Psoas muscle (tissue), 7 donors: ENCODE measurements at regions not wholly inside any gene's neighbourhood (a gene's known extent, or its start where the extent isn't known, plus 50 kb on each side); places are given as distances from the start of the nearest gene placed in this dataset.

Experiments
- ATAC-seq, 4 donors: fragments of 200-7000 bp; cut with Tn5 transposase; one replicate each; pipeline ENCODE4 v1.9.1; 2020; ENCODE audit warnings: moderate library complexity in 3 of 4, mild to moderate bottlenecking in 2 of 4
- DNase-seq, 2 donors: peaks; one replicate each; pipeline ENCODE4 v3.0.0-alpha.2; 2020
- H3K27ac ChIP-seq: fragments of 200-600 bp; one replicate; pipeline ENCODE4 v1.8.0; 2022
- H3K27me3 ChIP-seq, 3 donors: fragments of 200-600 bp in 1 of 3; one replicate each; pipeline versions ENCODE4 v1.6.1 to v1.8.0; 2013 to 2022; ENCODE audit warnings: low read length in 2 of 3, mild to moderate bottlenecking in 2 of 3, moderate library complexity in 1 of 3; ENCODE audit not compliant: insufficient read depth in 3 of 3
- H3K36me3 ChIP-seq, 2 donors: fragments of 200-600 bp in 1 of 2; one replicate each; pipeline versions ENCODE4 v1.6.1 to v1.8.0; 2013 to 2022; ENCODE audit warnings: low read depth in 1 of 2, mild to moderate bottlenecking in 1 of 2, moderate library complexity in 1 of 2; ENCODE audit not compliant: insufficient read depth in 1 of 2
- H3K4me1 ChIP-seq: fragments of 200-600 bp; one replicate; pipeline ENCODE4 v1.8.0; 2022
- H3K4me3 ChIP-seq: fragments of 200-600 bp; one replicate; pipeline ENCODE4 v1.8.0; 2022; ENCODE audit warnings: mild to moderate bottlenecking
- H3K9me3 ChIP-seq: fragments of 200-600 bp; one replicate; pipeline ENCODE4 v1.8.0; 2022
- WGBS, 3 donors: extraction: QIAGEN DNeasy Blood & Tissue Kit; methylation state at CpG; one replicate each; pipeline versions ENCODE4 v1.1.6 to v1.1.7; 2013; 5-methylcytosine and 5-hydroxymethylcytosine counted together
- intact Hi-C, 2 donors: fragments of 100-400 bp; cut with DNase I; formaldehyde crosslinking; loops; one replicate each; pipeline versions ENCODE4 v1.11.0 to v1.14.2; 2022
- TF ChIP-seq, protein P1 (sequence below): fragments of 200-600 bp; IDR thresholded peaks from one replicate; pipeline ENCODE4 v1.8.0; 2022; ENCODE audit warnings: antibody characterized with exemption
- donor health status: healthy with polysubstance abuse.
- donor health status: DM: no; HTN: no; CAD: no; lungs with moderate emphysema.
- donor health status: Bipolar disorder and iron deficiency.
- donor health status: healthy.
- donor health status: DM: yes; HTN: yes; CAD: no.
- donor health status: DM: no; HTN: no; CAD: no.
- donor health status: DM: yes; HTN: yes; CAD: no.

DNA sequence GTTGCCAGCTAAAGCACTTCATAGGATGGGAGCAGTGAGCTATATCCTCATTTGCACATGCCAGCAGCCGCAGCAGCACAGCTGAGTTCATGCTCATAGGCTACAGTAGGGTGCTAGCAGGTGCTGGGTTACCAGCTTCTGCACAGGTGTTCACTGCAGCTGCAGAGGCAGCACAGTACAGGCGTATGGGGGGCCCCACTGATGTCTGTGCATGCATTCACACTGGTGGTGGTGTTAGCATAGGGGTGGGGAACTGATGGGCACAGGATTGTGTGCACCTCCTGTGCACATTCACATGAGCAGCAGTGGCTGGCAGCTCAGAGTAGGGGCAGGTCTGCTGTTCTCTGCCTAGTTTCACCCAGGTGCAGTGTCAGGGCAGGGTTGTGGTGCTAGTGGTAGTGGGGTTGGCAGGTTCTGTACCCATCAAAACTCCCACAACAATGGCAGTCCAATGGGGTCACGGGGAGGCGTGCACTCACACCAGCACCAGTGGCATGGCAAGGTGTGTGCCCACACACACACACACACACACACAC lies 58.9 kb upstream of the IRAK1BP1 start:
- Histone ChIP-seq H3K4me3 (no peak overlapping the region), H3K36me3 (no peaks in the 10 kb centered on the region), H3K9me3 (no peaks in the 10 kb centered on the region), H3K27me3 (no peaks in the 10 kb centered on the region), H3K27ac (no peak overlapping the region), H3K4me1 (no peaks in the 10 kb centered on the region)
- no peak for DNase-seq
- TF ChIP-seq, protein P1, sequence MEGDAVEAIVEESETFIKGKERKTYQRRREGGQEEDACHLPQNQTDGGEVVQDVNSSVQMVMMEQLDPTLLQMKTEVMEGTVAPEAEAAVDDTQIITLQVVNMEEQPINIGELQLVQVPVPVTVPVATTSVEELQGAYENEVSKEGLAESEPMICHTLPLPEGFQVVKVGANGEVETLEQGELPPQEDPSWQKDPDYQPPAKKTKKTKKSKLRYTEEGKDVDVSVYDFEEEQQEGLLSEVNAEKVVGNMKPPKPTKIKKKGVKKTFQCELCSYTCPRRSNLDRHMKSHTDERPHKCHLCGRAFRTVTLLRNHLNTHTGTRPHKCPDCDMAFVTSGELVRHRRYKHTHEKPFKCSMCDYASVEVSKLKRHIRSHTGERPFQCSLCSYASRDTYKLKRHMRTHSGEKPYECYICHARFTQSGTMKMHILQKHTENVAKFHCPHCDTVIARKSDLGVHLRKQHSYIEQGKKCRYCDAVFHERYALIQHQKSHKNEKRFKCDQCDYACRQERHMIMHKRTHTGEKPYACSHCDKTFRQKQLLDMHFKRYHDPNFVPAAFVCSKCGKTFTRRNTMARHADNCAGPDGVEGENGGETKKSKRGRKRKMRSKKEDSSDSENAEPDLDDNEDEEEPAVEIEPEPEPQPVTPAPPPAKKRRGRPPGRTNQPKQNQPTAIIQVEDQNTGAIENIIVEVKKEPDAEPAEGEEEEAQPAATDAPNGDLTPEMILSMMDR, result no peak
- ATAC-seq, result no peak
- 77 to 83% (median 80%) methylated on average over 4 of the region's 4 CpGs for WGBS, 3 donors
- intact Hi-C loops, result loop anchor here in 1 of 2 donors (2.0 kb wide), 1 partner anchor 14 kb away; no protein-coding TSS in a partner anchor

DNA sequence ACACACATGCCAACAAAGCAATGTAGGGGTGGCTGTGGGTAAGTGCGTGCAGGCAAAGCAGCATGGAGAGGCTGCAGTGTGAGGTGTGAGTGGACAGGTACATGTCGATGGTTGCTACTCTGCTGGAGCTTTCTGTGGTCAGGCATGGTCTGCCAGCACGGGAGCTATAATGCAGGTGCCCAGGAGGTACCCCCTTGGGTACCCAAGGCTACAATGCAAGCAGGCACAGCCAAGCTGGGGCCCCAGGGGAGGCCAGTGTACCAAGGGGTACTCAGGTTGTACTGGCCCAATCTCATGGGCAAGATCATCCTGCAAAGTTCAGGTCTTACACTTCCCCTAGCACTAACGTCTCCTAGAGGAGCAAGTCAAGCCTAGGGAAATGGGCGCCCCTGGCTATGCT lies 58.4 kb upstream of the IRAK1BP1 start:
- 82 to 89% (median 82%) methylated on average over 5 of the region's 5 CpGs for WGBS, 3 donors
- DNase-seq (no peak), ATAC-seq (no peak)
- H3K27ac ChIP-seq, result no peak overlapping the region
- no peak overlapping the region for H3K4me3 ChIP-seq
- no peaks in the 10 kb centered on the region for H3K36me3 ChIP-seq
- no peaks in the 10 kb centered on the region for H3K9me3 ChIP-seq
- H3K4me1 ChIP-seq, result no peaks in the 10 kb centered on the region
- TF ChIP-seq, protein P1, result no peak
- no peaks in the 10 kb centered on the region for H3K27me3 ChIP-seq
- intact Hi-C loops, result loop anchor here in 1 of 2 donors (2.0 kb wide), 1 partner anchor 14 kb away; no protein-coding TSS in a partner anchor

DNA sequence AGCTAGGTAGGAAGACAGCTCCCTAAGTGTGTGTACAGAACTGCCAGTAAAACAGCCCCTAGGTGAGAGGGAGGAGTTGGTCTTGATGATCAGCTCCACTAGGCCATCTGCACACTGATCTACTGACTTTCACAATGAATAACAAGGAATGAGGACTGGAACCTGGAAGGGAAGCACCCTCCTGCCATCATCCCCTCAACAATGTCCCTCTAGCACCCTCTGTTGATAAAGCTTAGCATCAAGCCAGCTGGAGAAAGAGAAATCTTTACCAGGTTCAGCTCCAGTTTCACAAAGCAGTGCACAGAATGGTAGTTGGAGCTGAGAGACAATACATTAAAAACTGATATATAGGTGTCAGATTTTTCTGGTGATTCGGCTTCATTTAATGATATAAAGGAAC lies 57.2 kb upstream of the IRAK1BP1 start:
- 9 to 25% (median 14%) methylated on average over 1 of the region's 1 CpG for WGBS, 3 donors
- Histone ChIP-seq H3K4me1 (no peaks in the 10 kb centered on the region), H3K27me3 (no peaks in the 10 kb centered on the region), H3K9me3 (no peaks in the 10 kb centered on the region), H3K36me3 (no peaks in the 10 kb centered on the region), H3K4me3 (no peak overlapping the region), H3K27ac (no peak overlapping the region)
- ATAC-seq (no peak), DNase-seq (no peak)
- intact Hi-C loops, result no loop called here
- TF ChIP-seq, protein P1, result no peak

DNA sequence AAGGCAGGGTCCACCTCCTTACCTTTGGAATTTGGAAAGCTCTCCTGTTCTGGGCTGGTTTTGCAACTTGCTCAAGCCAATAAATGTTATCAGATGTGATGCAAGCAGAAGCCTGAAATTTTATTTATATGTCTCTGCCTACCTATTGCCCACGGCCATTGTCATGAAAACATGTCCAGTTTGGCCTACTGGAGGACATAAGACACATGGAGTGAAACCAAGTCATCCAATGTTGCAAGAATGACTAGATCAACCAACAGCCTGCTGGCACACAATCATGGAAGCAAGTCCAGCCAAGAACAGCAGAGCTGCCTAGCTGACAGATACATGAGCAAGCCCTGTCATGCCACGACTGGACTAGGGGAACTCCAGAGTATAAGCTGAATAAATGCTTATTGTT lies 56.7 kb upstream of the IRAK1BP1 start:
- ATAC-seq (no peak), DNase-seq (no peak)
- 46 to 61% (median 53%) methylated on average over 2 of the region's 2 CpGs for WGBS, 3 donors
- Histone ChIP-seq H3K36me3 (no peaks in the 10 kb centered on the region), H3K4me1 (no peaks in the 10 kb centered on the region), H3K9me3 (no peaks in the 10 kb centered on the region), H3K27ac (no peak overlapping the region), H3K4me3 (no peak overlapping the region), H3K27me3 (no peaks in the 10 kb centered on the region)
- intact Hi-C loops, result no loop called here
- TF ChIP-seq, protein P1, result no peak
